ENCODE measurements at regions not wholly inside any gene's neighbourhood (a gene's known extent, or its start where the extent isn't known, plus 50 kb on each side); places are given as distances from the start of the nearest gene placed in this dataset.
"Not testable (repeated sequence)": the region's sequence is repeated elsewhere in the genome, so short reads cannot be mapped to it uniquely, and the experiment has no call there.

- H3K4me3 ChIP-seq (ENCODE audit: low read depth, low read length) = no peak overlapping the region
- no peak for TF ChIP-seq CTCF (IDR thresholded peaks at IDR 0.05; ENCODE audit: insufficient read depth, low read depth, low read length)
- DNase-seq (ENCODE audit: low read depth) = no peak
These were observed 208.0 kb upstream of the ARRDC3 start for GRCh38 chr5:91591076-91591475.

- no peak for TF ChIP-seq CTCF (IDR thresholded peaks at IDR 0.05; ENCODE audit: insufficient read depth, low read depth, low read length)
- no peak overlapping the region for H3K4me3 ChIP-seq (ENCODE audit: low read depth, low read length)
- DNase-seq (ENCODE audit: low read depth) = no peak
These were observed 203.1 kb upstream of the ARRDC3 start for GRCh38 chr5:91586232-91586631.

GRCh38 chr5:91584352-91584751 is 201.2 kb upstream of the ARRDC3 start:
- TF ChIP-seq CTCF (IDR thresholded peaks at IDR 0.05; ENCODE audit: insufficient read depth, low read depth, low read length) = no peak
- DNase-seq (ENCODE audit: low read depth) = no peak
- no peak overlapping the region for H3K4me3 ChIP-seq (ENCODE audit: low read depth, low read length)

GRCh38 chr5:91566012-91566411 is 182.9 kb upstream of the ARRDC3 start:
- H3K4me3 ChIP-seq (ENCODE audit: low read depth, low read length); DNase-seq (ENCODE audit: low read depth): not testable (repeated sequence)

- no peak overlapping the region for H3K4me3 ChIP-seq (ENCODE audit: low read depth, low read length)
- DNase-seq (ENCODE audit: low read depth) = no peak
- no peak for TF ChIP-seq CTCF (IDR thresholded peaks at IDR 0.05; ENCODE audit: insufficient read depth, low read depth, low read length)
These were observed 179.8 kb upstream of the ARRDC3 start for GRCh38 chr5:91562922-91563321.

- DNase-seq (ENCODE audit: low read depth) = peak; percentile 2
- TF ChIP-seq CTCF (IDR thresholded peaks at IDR 0.05; ENCODE audit: insufficient read depth, low read depth, low read length) = no peak
- no peak overlapping the region for H3K4me3 ChIP-seq (ENCODE audit: low read depth, low read length)
These were observed 158.6 kb upstream of the ARRDC3 start for GRCh38 chr5:91541696-91542095.

GRCh38 chr5:91538179-91538578 is 155.1 kb upstream of the ARRDC3 start:
- no peak overlapping the region for H3K4me3 ChIP-seq (ENCODE audit: low read depth, low read length)
- TF ChIP-seq CTCF (IDR thresholded peaks at IDR 0.05; ENCODE audit: insufficient read depth, low read depth, low read length) = no peak
- no peak for DNase-seq (ENCODE audit: low read depth)
